ENCODE measurements at regions not wholly inside any gene's neighbourhood (a gene's known extent, or its start where the extent isn't known, plus 50 kb on each side); places are given as distances from the start of the nearest gene placed in this dataset.
"Not testable (repeated sequence)": the region's sequence is repeated elsewhere in the genome, so short reads cannot be mapped to it uniquely, and the experiment has no call there.

- Histone ChIP-seq H3K9me2 (replicated peaks; ENCODE audit: insufficient read depth, low read length) (no peaks in the 10 kb centered on the region), H4K20me1 (ENCODE audit: low read depth, low read length) (no peaks in the 10 kb centered on the region), H3K4me2 (ENCODE audit: low read depth, low read length, poor library complexity, severe bottlenecking) (no peak overlapping the region), H3K9me3 (ENCODE audit: insufficient read depth, low read length) (no peaks in the 10 kb centered on the region), H3K4me3 (ENCODE audit: insufficient read depth, low read length, poor library complexity, severe bottlenecking) (no peak overlapping the region), H3K9ac (ENCODE audit: low read length) (no peak overlapping the region), H2AFZ (ENCODE audit: low read depth, low read length, severe bottlenecking) (no peak overlapping the region), H3K36me3 (ENCODE audit: low read length) (0 out of 2 replicates have a peak, but pooled peaks cover 3% of the 10 kb centered on the region), H3K27me3 (ENCODE audit: low read length) (no peaks in the 10 kb centered on the region), H3F3A (ENCODE audit: insufficient read depth) (no peaks in the 10 kb centered on the region), H3K27ac (ENCODE audit: low read depth, low read length) (no peak overlapping the region), H3K79me2 (ENCODE audit: insufficient read depth, low read length) (no peaks in the 10 kb centered on the region)
- TF ChIP-seq EZH2phosphoT487 (conservative IDR thresholded peaks at IDR 0.05; ENCODE audit: low read length) (no peak), CTCF (IDR thresholded peaks at IDR 0.05; ENCODE audit: insufficient read depth, low read length, poor library complexity, severe bottlenecking) (no peak)
Measured at GRCh38 chr3:34090876-34091275, 292.4 kb downstream of the PDCD6IP start.

GRCh38 chr3:34094280-34094679, 295.9 kb downstream of the PDCD6IP start:
- H3K9ac ChIP-seq (ENCODE audit: low read length); H3K79me2 ChIP-seq (ENCODE audit: insufficient read depth, low read length); H3K9me3 ChIP-seq (ENCODE audit: insufficient read depth, low read length); H3K36me3 ChIP-seq (ENCODE audit: low read length); H3K9me2 ChIP-seq (replicated peaks; ENCODE audit: insufficient read depth, low read length); H3K4me3 ChIP-seq (ENCODE audit: insufficient read depth, low read length, poor library complexity, severe bottlenecking); H3F3A ChIP-seq (ENCODE audit: insufficient read depth); H3K27me3 ChIP-seq (ENCODE audit: low read length); H3K4me2 ChIP-seq (ENCODE audit: low read depth, low read length, poor library complexity, severe bottlenecking); H4K20me1 ChIP-seq (ENCODE audit: low read depth, low read length); H2AFZ ChIP-seq (ENCODE audit: low read depth, low read length, severe bottlenecking); H3K27ac ChIP-seq (ENCODE audit: low read depth, low read length): not testable (repeated sequence)

GRCh38 chr3:34102288-34102687, 303.9 kb downstream of the PDCD6IP start:
- Histone ChIP-seq H2AFZ (ENCODE audit: low read depth, low read length, severe bottlenecking) (peak overlapping the region; percentile 8), H3K4me3 (ENCODE audit: insufficient read depth, low read length, poor library complexity, severe bottlenecking) (peak overlapping the region; percentile 5), H3K79me2 (ENCODE audit: insufficient read depth, low read length) (no peaks in the 10 kb centered on the region), H3F3A (ENCODE audit: insufficient read depth) (no peaks in the 10 kb centered on the region), H3K9me2 (replicated peaks; ENCODE audit: insufficient read depth, low read length) (no peaks in the 10 kb centered on the region), H3K4me2 (ENCODE audit: low read depth, low read length, poor library complexity, severe bottlenecking) (peak overlapping the region; percentile 47), H4K20me1 (ENCODE audit: low read depth, low read length) (no peaks in the 10 kb centered on the region), H3K36me3 (ENCODE audit: low read length) (no peaks in the 10 kb centered on the region), H3K9ac (ENCODE audit: low read length) (0 out of 2 replicates have a peak overlapping the region, but pooled peaks have one; percentile 19), H3K9me3 (ENCODE audit: insufficient read depth, low read length) (no peaks in the 10 kb centered on the region), H3K27me3 (ENCODE audit: low read length) (no peaks in the 10 kb centered on the region), H3K27ac (ENCODE audit: low read depth, low read length) (peak overlapping the region; percentile 16)
- TF ChIP-seq EZH2phosphoT487 (conservative IDR thresholded peaks at IDR 0.05; ENCODE audit: low read length) (no peak), CTCF (IDR thresholded peaks at IDR 0.05; ENCODE audit: insufficient read depth, low read length, poor library complexity, severe bottlenecking) (no peak)

GRCh38 chr3:34106379-34106778, 307.9 kb downstream of the PDCD6IP start:
- Histone ChIP-seq H3K27ac (ENCODE audit: low read depth, low read length) (no peak overlapping the region), H3K4me3 (ENCODE audit: insufficient read depth, low read length, poor library complexity, severe bottlenecking) (no peak overlapping the region), H2AFZ (ENCODE audit: low read depth, low read length, severe bottlenecking) (peak overlapping the region; percentile 32), H4K20me1 (ENCODE audit: low read depth, low read length) (no peaks in the 10 kb centered on the region), H3K36me3 (ENCODE audit: low read length) (no peaks in the 10 kb centered on the region), H3K4me2 (ENCODE audit: low read depth, low read length, poor library complexity, severe bottlenecking) (no peak overlapping the region), H3K79me2 (ENCODE audit: insufficient read depth, low read length) (no peaks in the 10 kb centered on the region), H3K9me2 (replicated peaks; ENCODE audit: insufficient read depth, low read length) (no peaks in the 10 kb centered on the region), H3K9ac (ENCODE audit: low read length) (no peak overlapping the region), H3K27me3 (ENCODE audit: low read length) (no peaks in the 10 kb centered on the region), H3K9me3 (ENCODE audit: insufficient read depth, low read length) (no peaks in the 10 kb centered on the region), H3F3A (ENCODE audit: insufficient read depth) (peaks cover 3% of the 10 kb centered on the region; the same call in 1 of the 2 replicates)
- TF ChIP-seq EZH2phosphoT487 (conservative IDR thresholded peaks at IDR 0.05; ENCODE audit: low read length) (no peak), CTCF (IDR thresholded peaks at IDR 0.05; ENCODE audit: insufficient read depth, low read length, poor library complexity, severe bottlenecking) (no peak)
